Common myeloid progenitor, CD34-positive (primary cell): ENCODE measurements at regions not wholly inside any gene's neighbourhood (a gene's known extent, or its start where the extent isn't known, plus 50 kb on each side); places are given as distances from the start of the nearest gene placed in this dataset.

ENCODE experiments used
- CTCF ChIA-PET: fragments of 350-600 bp; sonication (Branson Sonifier 250); formaldehyde crosslinking; loops from one replicate; lab custom pipeline; 2021; ENCODE audit warnings: antibody characterized with exemption; lab: Charles Lee
- POLR2A ChIA-PET: fragments of 350-600 bp; sonication (Branson Sonifier 250); formaldehyde crosslinking; loops from one replicate; lab custom pipeline; 2021; ENCODE audit warnings: antibody characterized with exemption; lab: Charles Lee
- DNase-seq, 3 donors: peaks; one replicate each; pipeline versions ENCODE4 v3.0.0 to v3.0.0-alpha.2; 2013
- H3K27ac ChIP-seq, 2 experiments: 1 replicate in 1 of 2; 2 replicates in 1 of 2; pipeline ENCODE4 v1.7.0; 2013; ENCODE audit warnings: inconsistent platforms in 2 of 2, low read length in 2 of 2, mild to moderate bottlenecking in 2 of 2, low read depth in 1 of 2, moderate library complexity in 1 of 2; ENCODE audit not compliant: severe bottlenecking in 2 of 2, insufficient read depth in 1 of 2, poor library complexity in 1 of 2
- H3K27me3 ChIP-seq, 5 experiments: replicated peaks in 2 of 5; 1 replicate in 3 of 5; 2 replicates in 2 of 5; pipeline versions ENCODE4 v1.6.1 to v1.7.0; 2013; ENCODE audit warnings: low read length in 4 of 5, mild to moderate bottlenecking in 2 of 5, moderate library complexity in 2 of 5, inconsistent platforms in 1 of 5; ENCODE audit not compliant: insufficient read depth in 5 of 5, control insufficient read depth in 4 of 5
- H3K36me3 ChIP-seq, 4 experiments: 1 replicate in 2 of 4; 2 replicates in 2 of 4; pipeline versions ENCODE4 v1.6.1 to v1.7.0; 2013; ENCODE audit warnings: low read length in 3 of 4, control low read depth in 1 of 4, mild to moderate bottlenecking in 1 of 4; ENCODE audit not compliant: control insufficient read depth in 4 of 4, insufficient read depth in 4 of 4
- H3K4me1 ChIP-seq, 4 experiments: 1 replicate in 3 of 4; 2 replicates in 1 of 4; pipeline versions ENCODE4 v1.6.1 to v1.7.1; 2013; ENCODE audit warnings: low read length in 3 of 4, mild to moderate bottlenecking in 3 of 4, control low read depth in 1 of 4, inconsistent platforms in 1 of 4, moderate library complexity in 1 of 4; ENCODE audit not compliant: control insufficient read depth in 4 of 4, insufficient read depth in 4 of 4; ENCODE audit errors: control extremely low read depth in 1 of 4
- H3K4me3 ChIP-seq, 7 experiments: 1 replicate in 4 of 7; 2 replicates in 3 of 7; pipeline versions ENCODE4 v1.5.1 to v1.7.0; 2013; ENCODE audit warnings: mild to moderate bottlenecking in 7 of 7, low read length in 6 of 7, moderate library complexity in 6 of 7, inconsistent platforms in 2 of 7, low read depth in 2 of 7, control low read depth in 1 of 7; ENCODE audit not compliant: insufficient read depth in 4 of 7, control insufficient read depth in 1 of 7; ENCODE audit errors: extremely low read depth in 1 of 7
- H3K9me3 ChIP-seq, 5 experiments: 1 replicate in 4 of 5; 2 replicates in 1 of 5; pipeline versions ENCODE4 v1.6.1 to v1.7.1; 2013; ENCODE audit warnings: low read length in 4 of 5, mild to moderate bottlenecking in 2 of 5, inconsistent platforms in 1 of 5, low read depth in 1 of 5, moderate library complexity in 1 of 5; ENCODE audit not compliant: control insufficient read depth in 4 of 5, insufficient read depth in 2 of 5; ENCODE audit errors: control extremely low read depth in 1 of 5
- WGBS: methylation state at CpG from one replicate; pipeline ENCODE4 v1.1.5; 2013; ENCODE audit not compliant: insufficient coverage; 5-methylcytosine and 5-hydroxymethylcytosine counted together

- ChIA-PET POLR2A (no interaction called here), CTCF (interaction anchor here (0.8 to 1.9 kb wide), 6 partner anchors 11 to 928 kb away, joined by 3 to 4 read pairs (median 3); no protein-coding TSS in a partner anchor)
- no CpG with 5 or more reads among the region's 3 CpGs for WGBS
- Histone ChIP-seq H3K36me3 (no peaks in the 10 kb centered on the region), H3K27me3 (no peaks in the 10 kb centered on the region), H3K4me3 (no peak overlapping the region), H3K27ac (no peak overlapping the region), H3K4me1 (no peaks in the 10 kb centered on the region), H3K9me3 (no peaks in the 10 kb centered on the region)
- peak; percentile 39 to 67 (median 48) for DNase-seq
These were observed 561.2 kb upstream of the PHF14 start for GRCh38 chr7:10412422-10413019.

GRCh38 chr7:10418985-10419384 lies 554.7 kb upstream of the PHF14 start:
- CTCF ChIA-PET = no interaction called here
- no peaks in the 10 kb centered on the region for H3K9me3 ChIP-seq
- 95% methylated on average over 2 of the region's 2 CpGs for WGBS
- no peaks in the 10 kb centered on the region for H3K27me3 ChIP-seq
- no peaks in the 10 kb centered on the region for H3K4me1 ChIP-seq
- no peak overlapping the region for H3K4me3 ChIP-seq
- H3K36me3 ChIP-seq = no peaks in the 10 kb centered on the region
- POLR2A ChIA-PET = no interaction called here
- H3K27ac ChIP-seq = no peak overlapping the region
- DNase-seq = no peak

DNA sequence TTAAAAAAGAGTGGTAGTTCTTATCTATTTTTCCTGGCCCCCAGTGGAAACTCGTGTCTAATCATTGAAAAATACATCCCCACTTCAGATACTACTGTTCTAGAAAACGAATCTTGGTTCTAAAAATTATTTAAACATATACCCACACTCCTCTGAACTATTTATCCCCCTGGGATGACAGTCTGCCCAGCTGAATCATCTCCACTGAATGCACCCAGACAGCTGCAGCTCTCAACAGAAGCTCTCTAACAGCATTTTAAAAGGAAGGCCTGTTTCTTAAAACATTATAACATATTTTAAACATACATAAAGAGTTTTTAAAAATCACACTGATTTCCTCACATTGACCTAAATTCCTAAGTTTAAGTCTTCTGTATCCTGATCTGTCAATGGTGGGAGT lies 544.6 kb upstream of the PHF14 start:
- no CpG with 5 or more reads among the region's 2 CpGs for WGBS
- ChIA-PET CTCF (interaction anchor here (1.1 kb wide), 1 partner anchor 16 kb away, joined by 4 read pairs; no protein-coding TSS in a partner anchor), POLR2A (no interaction called here)
- Histone ChIP-seq H3K4me3 (no peak overlapping the region), H3K9me3 (no peaks in the 10 kb centered on the region), H3K36me3 (no peaks in the 10 kb centered on the region), H3K27ac (no peak overlapping the region), H3K4me1 (no peaks in the 10 kb centered on the region), H3K27me3 (no peaks in the 10 kb centered on the region)
- no peak for DNase-seq

GRCh38 chr7:10429511-10429910 lies 544.2 kb upstream of the PHF14 start:
- ChIA-PET CTCF (interaction anchor here (1.1 kb wide), 1 partner anchor 17 kb away, joined by 4 read pairs; no protein-coding TSS in a partner anchor), POLR2A (no interaction called here)
- H3K36me3 ChIP-seq = no peaks in the 10 kb centered on the region
- H3K4me3 ChIP-seq = no peak overlapping the region
- H3K4me1 ChIP-seq = no peaks in the 10 kb centered on the region
- H3K27me3 ChIP-seq = no peaks in the 10 kb centered on the region
- H3K27ac ChIP-seq = no peak overlapping the region
- H3K9me3 ChIP-seq = no peaks in the 10 kb centered on the region
- no peak for DNase-seq
- WGBS = 100% methylated on average over 1 of the region's 1 CpG

DNA sequence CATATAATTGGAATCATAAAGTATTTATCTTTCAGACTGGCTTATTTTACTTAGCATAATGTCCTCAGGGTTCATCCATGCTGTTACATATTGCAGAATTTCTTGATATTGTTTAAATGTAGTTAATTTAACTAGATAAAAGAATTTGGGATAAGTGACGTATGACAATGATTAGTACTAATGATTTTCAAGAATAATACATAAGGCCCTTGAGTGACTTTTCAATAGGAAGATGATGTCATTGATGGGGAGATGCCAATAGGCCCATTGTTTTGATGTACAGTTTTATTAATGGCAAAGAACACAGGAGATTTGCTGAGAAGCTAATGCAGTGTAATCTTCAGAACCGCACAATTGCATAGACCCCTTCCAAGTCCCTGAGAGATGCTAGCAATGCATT lies 537.4 kb upstream of the PHF14 start:
- Histone ChIP-seq H3K36me3 (no peaks in the 10 kb centered on the region), H3K4me1 (no peaks in the 10 kb centered on the region), H3K27me3 (no peaks in the 10 kb centered on the region), H3K9me3 (no peaks in the 10 kb centered on the region), H3K4me3 (no peak overlapping the region), H3K27ac (no peak overlapping the region)
- no peak for DNase-seq
- POLR2A ChIA-PET = no interaction called here
- CTCF ChIA-PET = no interaction called here
- WGBS = no CpG with 5 or more reads among the region's 2 CpGs

DNA sequence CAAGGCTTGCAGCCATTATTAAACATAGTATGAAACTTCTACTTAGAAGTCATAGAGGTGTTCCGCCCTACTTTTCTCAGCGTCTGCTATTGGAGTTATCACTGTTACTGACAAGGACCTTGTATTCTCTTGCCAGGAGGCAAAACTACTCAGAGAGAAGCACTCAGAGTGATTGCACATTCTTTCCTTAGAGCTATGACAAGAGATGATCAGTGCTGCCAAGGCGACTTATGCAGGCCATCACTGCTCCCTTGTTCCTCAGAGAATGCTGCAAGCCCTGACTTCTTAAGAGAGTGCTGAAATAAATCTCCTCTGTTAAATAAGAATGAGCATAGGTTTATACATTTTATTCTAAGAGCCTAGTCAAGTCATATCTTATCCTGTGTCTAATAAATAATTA lies 534.6 kb upstream of the PHF14 start:
- H3K9me3 ChIP-seq = peaks cover 0 to 8% (median 0%) of the 10 kb centered on the region in 5 experiments
- 100% methylated on average over 2 of the region's 3 CpGs for WGBS
- POLR2A ChIA-PET = no interaction called here
- H3K4me1 ChIP-seq = no peaks in the 10 kb centered on the region
- H3K27me3 ChIP-seq = no peaks in the 10 kb centered on the region
- no peak for DNase-seq
- H3K4me3 ChIP-seq = no peak overlapping the region
- no peak overlapping the region for H3K27ac ChIP-seq
- CTCF ChIA-PET = no interaction called here
- no peaks in the 10 kb centered on the region for H3K36me3 ChIP-seq

- H3K4me1 ChIP-seq = no peaks in the 10 kb centered on the region
- H3K9me3 ChIP-seq = no peaks in the 10 kb centered on the region
- CTCF ChIA-PET = no interaction called here
- DNase-seq = no peak
- POLR2A ChIA-PET = no interaction called here
- H3K4me3 ChIP-seq = no peak overlapping the region
- H3K27ac ChIP-seq = no peak overlapping the region
- no peaks in the 10 kb centered on the region for H3K36me3 ChIP-seq
- H3K27me3 ChIP-seq = no peaks in the 10 kb centered on the region
These were observed 517.7 kb upstream of the PHF14 start for GRCh38 chr7:10455936-10456335.
